NCI-H2081 (cell line): ENCODE measurements at regions not wholly inside any gene's neighbourhood (a gene's known extent, or its start where the extent isn't known, plus 50 kb on each side); places are given as distances from the start of the nearest gene placed in this dataset.
"Not testable (repeated sequence)": the region's sequence is repeated elsewhere in the genome, so short reads cannot be mapped to it uniquely, and the experiment has no call there.

Source experiments
- DNase-seq, 2 experiments: peaks; one replicate each; lab custom pipeline; 2025; lab: John Stamatoyannopoulos, UW

GRCh38 chr6:2611092-2611491, 139.6 kb downstream of the MYLK4 start:
- no peak for DNase-seq

- no peak for DNase-seq
These were observed 142.2 kb downstream of the MYLK4 start for GRCh38 chr6:2608503-2608902.

GRCh38 chr6:2600363-2600762, 150.4 kb downstream of the MYLK4 start:
- DNase-seq, result no peak

- DNase-seq, result no peak
These were observed 150.9 kb downstream of the MYLK4 start for GRCh38 chr6:2599817-2600216.

GRCh38 chr6:2598867-2599266, 151.9 kb downstream of the MYLK4 start:
- DNase-seq, result no peak

- DNase-seq, result no peak
These were observed 152.7 kb downstream of the MYLK4 start for GRCh38 chr6:2597991-2598390.

- not testable (repeated sequence) for DNase-seq
These were observed 153.3 kb downstream of the MYLK4 start for GRCh38 chr6:2597457-2597856.

GRCh38 chr6:2596222-2596621, 154.5 kb downstream of the MYLK4 start:
- DNase-seq, result no peak

- DNase-seq, result no peak
These were observed 155.9 kb downstream of the MYLK4 start for GRCh38 chr6:2594868-2595267.

GRCh38 chr6:2593167-2593566, 157.6 kb downstream of the MYLK4 start:
- no peak for DNase-seq

GRCh38 chr6:2589171-2589661, 161.5 kb downstream of the MYLK4 start:
- DNase-seq, result no peak

- no peak for DNase-seq
These were observed 167.3 kb downstream of the MYLK4 start for GRCh38 chr6:2583459-2583858.

GRCh38 chr6:2582268-2582667, 168.5 kb downstream of the MYLK4 start:
- DNase-seq, result peak in 1 of 2 experiments; percentile 5

- no peak for DNase-seq
These were observed 169.1 kb downstream of the MYLK4 start for GRCh38 chr6:2581611-2582010.

GRCh38 chr6:2581011-2581410, 169.7 kb downstream of the MYLK4 start:
- DNase-seq, result no peak

GRCh38 chr6:2579804-2580570, 170.7 kb downstream of the MYLK4 start:
- no peak for DNase-seq

- no peak for DNase-seq
These were observed 171.4 kb downstream of the MYLK4 start for GRCh38 chr6:2579241-2579761.

- no peak for DNase-seq
These were observed 172.0 kb downstream of the MYLK4 start for GRCh38 chr6:2578767-2579166.

- no peak for DNase-seq
These were observed 174.2 kb downstream of the MYLK4 start for GRCh38 chr6:2576499-2576898.

GRCh38 chr6:2575236-2575635, 175.5 kb downstream of the MYLK4 start:
- DNase-seq, result no peak

GRCh38 chr6:2569420-2569819, 181.3 kb downstream of the MYLK4 start:
- not testable (repeated sequence) for DNase-seq

GRCh38 chr6:2566048-2566447, 184.7 kb downstream of the MYLK4 start:
- no peak for DNase-seq

- no peak for DNase-seq
These were observed 185.2 kb downstream of the MYLK4 start for GRCh38 chr6:2565499-2565898.

GRCh38 chr6:2563635-2564034, 187.1 kb downstream of the MYLK4 start:
- no peak for DNase-seq
